GM13976 (cell line): ENCODE measurements at regions not wholly inside any gene's neighbourhood (a gene's known extent, or its start where the extent isn't known, plus 50 kb on each side); places are given as distances from the start of the nearest gene placed in this dataset.

ENCODE experiments used
- DNase-seq: peaks from one replicate; pipeline ENCODE4 v3.0.0; 2012; ENCODE audit warnings: low spot score
- in situ Hi-C: fragments of 300-500 bp; cut with MboI; formaldehyde crosslinking; loops from one replicate; pipeline ENCODE4 v1.12.0; 2022; ENCODE audit warnings: low sequenced_read_pairs, mixed read lengths, inconsistent platforms; ENCODE audit not compliant: unreplicated experiment
- TF ChIP-seq, protein P1 (sequence below): IDR thresholded peaks from 2 replicates; pipeline ENCODE4 v1.5.1; 2012; ENCODE audit warnings: borderline replicate concordance, mild to moderate bottlenecking; ENCODE audit not compliant: insufficient read depth; ENCODE audit errors: extremely low read depth, missing control alignments, control extremely low read depth

DNA sequence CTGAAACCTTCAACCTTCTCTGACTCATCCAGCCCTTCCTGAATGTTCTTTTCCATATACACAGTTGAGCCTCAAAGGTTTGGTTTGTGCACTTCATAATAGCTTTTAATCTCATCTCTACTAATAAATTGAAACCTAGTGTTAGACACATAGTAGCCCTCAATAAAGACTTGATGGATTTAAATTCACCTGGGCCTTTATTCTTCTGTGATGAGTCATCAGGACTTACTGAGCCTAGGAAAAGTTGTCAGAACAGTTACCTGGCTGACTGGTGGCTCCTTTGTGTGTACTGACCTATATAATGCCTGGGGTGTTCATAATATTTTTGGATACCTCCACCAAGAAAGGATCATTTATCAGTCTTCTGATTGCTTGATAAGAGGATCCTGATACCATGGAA, 86.4 kb upstream of the NTF3 start:
- no peak for DNase-seq
- TF ChIP-seq, protein P1, sequence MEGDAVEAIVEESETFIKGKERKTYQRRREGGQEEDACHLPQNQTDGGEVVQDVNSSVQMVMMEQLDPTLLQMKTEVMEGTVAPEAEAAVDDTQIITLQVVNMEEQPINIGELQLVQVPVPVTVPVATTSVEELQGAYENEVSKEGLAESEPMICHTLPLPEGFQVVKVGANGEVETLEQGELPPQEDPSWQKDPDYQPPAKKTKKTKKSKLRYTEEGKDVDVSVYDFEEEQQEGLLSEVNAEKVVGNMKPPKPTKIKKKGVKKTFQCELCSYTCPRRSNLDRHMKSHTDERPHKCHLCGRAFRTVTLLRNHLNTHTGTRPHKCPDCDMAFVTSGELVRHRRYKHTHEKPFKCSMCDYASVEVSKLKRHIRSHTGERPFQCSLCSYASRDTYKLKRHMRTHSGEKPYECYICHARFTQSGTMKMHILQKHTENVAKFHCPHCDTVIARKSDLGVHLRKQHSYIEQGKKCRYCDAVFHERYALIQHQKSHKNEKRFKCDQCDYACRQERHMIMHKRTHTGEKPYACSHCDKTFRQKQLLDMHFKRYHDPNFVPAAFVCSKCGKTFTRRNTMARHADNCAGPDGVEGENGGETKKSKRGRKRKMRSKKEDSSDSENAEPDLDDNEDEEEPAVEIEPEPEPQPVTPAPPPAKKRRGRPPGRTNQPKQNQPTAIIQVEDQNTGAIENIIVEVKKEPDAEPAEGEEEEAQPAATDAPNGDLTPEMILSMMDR, result no peak
- in situ Hi-C loops, result no loop called here

DNA sequence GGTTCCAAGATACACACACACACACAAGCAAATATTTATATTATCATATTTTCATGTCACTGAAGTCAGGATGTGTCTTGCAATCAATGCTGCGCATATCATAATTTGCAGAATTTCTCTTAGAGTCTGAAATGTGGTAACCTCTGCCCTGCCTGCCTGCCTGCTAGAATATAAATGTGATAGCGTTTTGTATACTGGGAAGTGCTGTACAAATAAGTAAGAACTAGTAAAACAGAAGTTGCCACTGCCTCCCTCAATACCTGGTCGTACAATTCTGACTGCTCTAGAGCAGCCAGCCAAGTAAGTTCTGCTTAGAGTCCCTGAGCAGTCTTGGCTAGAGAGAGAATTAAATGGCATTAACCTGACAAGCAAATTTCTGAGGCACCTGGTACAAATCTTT, 83.9 kb upstream of the NTF3 start:
- TF ChIP-seq, protein P1, result no peak
- DNase-seq, result no peak
- in situ Hi-C loops, result no loop called here

DNA sequence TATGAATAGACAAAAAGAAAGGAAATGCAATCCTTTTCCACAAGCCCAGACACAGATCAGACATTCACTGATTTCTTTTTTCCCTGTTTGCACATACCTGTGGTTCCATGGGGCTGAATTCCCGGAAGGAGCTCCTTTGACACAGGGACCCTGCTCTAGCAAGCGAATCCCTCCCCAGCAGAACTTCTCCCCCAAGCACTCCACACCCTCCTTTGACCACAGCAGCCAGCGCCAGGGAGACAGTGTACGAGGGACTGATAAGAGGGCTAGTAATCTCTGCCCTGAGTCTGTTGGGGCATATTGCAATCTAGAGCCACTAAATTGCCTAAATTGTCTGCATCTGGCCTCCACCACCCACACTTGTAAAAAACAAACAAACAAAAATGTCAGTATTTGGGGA, 83.4 kb upstream of the NTF3 start:
- in situ Hi-C loops, result no loop called here
- TF ChIP-seq, protein P1, result no peak
- DNase-seq, result no peak

DNA sequence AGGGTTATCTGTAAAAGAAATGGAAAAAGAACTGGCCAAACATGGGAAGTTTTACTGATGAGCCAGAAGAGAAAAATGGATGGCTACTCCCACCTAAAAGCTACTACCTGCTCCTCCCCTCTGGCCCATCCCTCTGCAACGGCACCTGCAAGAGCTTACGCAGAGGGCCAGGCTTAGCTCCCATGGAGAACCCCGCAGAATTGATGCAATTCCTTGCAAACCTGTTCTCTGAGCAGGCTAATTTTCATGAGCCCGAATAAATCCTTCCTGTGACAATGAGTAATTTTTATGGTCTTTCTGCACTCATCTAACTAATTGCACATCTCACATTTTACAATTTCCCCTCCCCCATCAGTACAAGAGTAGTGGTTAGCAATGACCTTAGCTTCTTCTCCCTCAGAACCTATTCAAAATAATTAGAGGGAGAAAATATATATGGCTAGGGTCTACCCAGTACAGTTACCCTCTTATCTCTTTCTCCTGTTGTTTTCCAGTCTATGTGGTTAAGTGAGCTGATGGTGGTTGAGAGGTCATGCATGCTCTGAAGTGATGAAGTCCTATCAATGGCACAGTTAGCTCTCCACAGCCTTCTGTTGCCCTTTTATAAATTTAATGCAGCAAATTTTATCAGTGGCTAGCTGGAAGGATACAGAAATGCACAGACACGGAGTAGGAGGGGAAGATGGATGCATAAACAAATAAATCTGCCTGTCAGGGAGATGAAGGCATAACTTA, 67.7 kb upstream of the NTF3 start:
- in situ Hi-C loops, result no loop called here
- no peak for DNase-seq
- TF ChIP-seq, protein P1, result no peak

DNA sequence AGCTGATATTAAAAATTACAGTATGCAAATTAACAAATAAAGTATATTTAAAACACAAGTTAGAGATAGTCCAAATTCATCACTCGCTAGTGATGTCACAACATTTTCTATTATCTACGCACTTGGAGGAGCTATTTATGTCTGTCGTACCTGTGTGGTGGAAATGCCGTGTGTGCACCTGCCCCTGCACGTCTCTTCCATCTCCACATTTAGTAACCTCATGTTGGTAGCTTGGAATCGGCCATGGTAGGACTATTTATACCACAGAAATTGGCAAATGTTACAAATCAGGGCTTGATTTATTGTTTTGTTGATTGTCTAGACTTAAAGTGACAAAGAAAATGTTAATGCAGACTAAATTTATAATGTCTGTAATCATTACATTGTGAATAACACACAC, 62.6 kb upstream of the NTF3 start:
- TF ChIP-seq, protein P1, result no peak
- no peak for DNase-seq
- in situ Hi-C loops, result no loop called here

DNA sequence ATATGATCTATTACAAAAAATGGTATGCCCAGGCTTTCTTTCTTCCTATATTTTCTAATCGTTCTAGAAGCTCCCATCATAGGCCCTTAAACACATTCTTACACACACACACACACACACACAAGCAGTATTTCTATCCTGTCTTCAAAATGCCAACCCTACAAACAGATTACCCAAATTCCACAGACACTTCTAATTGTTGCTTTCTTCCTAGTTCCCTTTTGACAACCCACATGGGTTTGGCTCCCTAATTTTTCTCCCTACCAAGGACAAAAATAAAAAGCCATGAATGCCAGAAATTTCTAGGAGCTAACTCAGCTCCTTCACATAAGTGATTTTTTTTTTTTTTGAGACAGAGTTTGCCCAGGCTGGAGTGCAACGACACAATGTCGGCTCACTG, 60.3 kb upstream of the NTF3 start:
- DNase-seq, result no peak
- TF ChIP-seq, protein P1, result no peak
- in situ Hi-C loops, result no loop called here
